OCI-LY1 (cell line): ENCODE measurements at regions not wholly inside any gene's neighbourhood (a gene's known extent, or its start where the extent isn't known, plus 50 kb on each side); places are given as distances from the start of the nearest gene placed in this dataset.
"Not testable (repeated sequence)": the region's sequence is repeated elsewhere in the genome, so short reads cannot be mapped to it uniquely, and the experiment has no call there.

ENCODE experiments used
- H2AFZ ChIP-seq: fragments of 200-600 bp; sonication (generic), shearing (Covaris generic); 2 replicates; pipeline ENCODE4 v1.6.0; 2014; ENCODE audit warnings: antibody characterized with exemption, mild to moderate bottlenecking, low read length
- H3F3A ChIP-seq: fragments of 200-600 bp; sonication (generic), shearing (Covaris generic); 2 replicates; pipeline ENCODE4 v1.6.0; 2014; ENCODE audit warnings: mild to moderate bottlenecking, antibody characterized with exemption, low read length, moderate library complexity; ENCODE audit not compliant: insufficient read depth
- H3K27ac ChIP-seq: fragments of 200-600 bp; sonication (generic); 2 replicates; pipeline ENCODE4 v1.5.1; 2014; ENCODE audit warnings: low read length, mixed run types, mild to moderate bottlenecking, low read depth; ENCODE audit not compliant: poor library complexity, severe bottlenecking
- H3K27me3 ChIP-seq: fragments of 200-600 bp; sonication (generic); 2 replicates; pipeline ENCODE4 v1.6.0; 2014; ENCODE audit warnings: antibody characterized with exemption, mild to moderate bottlenecking, low read length, moderate library complexity; ENCODE audit not compliant: insufficient read depth
- H3K36me3 ChIP-seq: fragments of 200-600 bp; sonication (generic); 2 replicates; pipeline ENCODE4 v1.6.1; 2014; ENCODE audit warnings: mild to moderate bottlenecking, antibody characterized with exemption, low read length, moderate library complexity, mixed read lengths; ENCODE audit not compliant: insufficient read depth
- H3K4me1 ChIP-seq: fragments of 200-600 bp; sonication (generic); 2 replicates; pipeline ENCODE4 v1.5.1; 2014; ENCODE audit warnings: mild to moderate bottlenecking, low read length, moderate library complexity; ENCODE audit not compliant: insufficient read depth, severe bottlenecking
- H3K4me2 ChIP-seq: fragments of 200-600 bp; sonication (generic), shearing (Covaris generic); 2 replicates; pipeline ENCODE4 v1.6.1; 2014; ENCODE audit warnings: low read length
- H3K4me3 ChIP-seq: fragments of 200-600 bp; sonication (generic); 2 replicates; pipeline ENCODE4 v1.5.1; 2014; ENCODE audit warnings: low read length, low read depth, mild to moderate bottlenecking, mixed read lengths; ENCODE audit not compliant: poor library complexity, severe bottlenecking
- H3K79me2 ChIP-seq: fragments of 200-600 bp; shearing (Covaris generic); 2 replicates; pipeline ENCODE4 v1.6.1; 2016; ENCODE audit warnings: mixed run types, low read length, mixed read lengths; ENCODE audit not compliant: insufficient read depth
- H3K9ac ChIP-seq: fragments of 200-600 bp; sonication (generic), shearing (Covaris generic); 2 replicates; pipeline ENCODE4 v1.6.1; 2014; ENCODE audit warnings: mild to moderate bottlenecking, low read length, mixed read lengths
- H3K9me2 ChIP-seq: fragments of 200-600 bp; sonication (generic), shearing (Covaris generic); 2 replicates; pipeline ENCODE4 v1.6.1; 2014; ENCODE audit warnings: low read depth, mild to moderate bottlenecking, low read length, mixed read lengths
- H3K9me3 ChIP-seq: fragments of 200-600 bp; shearing (Covaris generic); 2 replicates; pipeline ENCODE4 v1.6.1; 2014; ENCODE audit warnings: low read length, mixed read lengths
- H4K20me1 ChIP-seq: fragments of 200-600 bp; sonication (generic), shearing (Covaris generic); 2 replicates; pipeline ENCODE4 v1.6.0; 2016; ENCODE audit warnings: mild to moderate bottlenecking, low read length; ENCODE audit not compliant: insufficient read depth
- CTCF ChIP-seq: fragments of 200-600 bp; sonication (generic), shearing (Covaris generic); IDR thresholded peaks from 2 replicates; pipeline ENCODE4 v1.5.1; 2017; ENCODE audit warnings: mild to moderate bottlenecking, antibody characterized with exemption, low read length, moderate library complexity, mixed read lengths
- EZH2 ChIP-seq: fragments of 200-600 bp; sonication (generic), shearing (Covaris generic); IDR thresholded peaks from 2 replicates; pipeline ENCODE4 v1.8.0; 2017; ENCODE audit warnings: borderline replicate concordance, mixed run types, mild to moderate bottlenecking, antibody characterized with exemption, low read length, moderate library complexity, mixed read lengths

GRCh38 chr9:2279138-2279537 is 264.0 kb downstream of the SMARCA2 start:
- H2AFZ ChIP-seq, H3K4me2 ChIP-seq, H3K9ac ChIP-seq, H3K79me2 ChIP-seq, H3K9me2 ChIP-seq, H3K27me3 ChIP-seq, H3K36me3 ChIP-seq, H3K9me3 ChIP-seq, H3K4me1 ChIP-seq, H3K27ac ChIP-seq, H4K20me1 ChIP-seq, H3F3A ChIP-seq, H3K4me3 ChIP-seq: not testable (repeated sequence)

DNA sequence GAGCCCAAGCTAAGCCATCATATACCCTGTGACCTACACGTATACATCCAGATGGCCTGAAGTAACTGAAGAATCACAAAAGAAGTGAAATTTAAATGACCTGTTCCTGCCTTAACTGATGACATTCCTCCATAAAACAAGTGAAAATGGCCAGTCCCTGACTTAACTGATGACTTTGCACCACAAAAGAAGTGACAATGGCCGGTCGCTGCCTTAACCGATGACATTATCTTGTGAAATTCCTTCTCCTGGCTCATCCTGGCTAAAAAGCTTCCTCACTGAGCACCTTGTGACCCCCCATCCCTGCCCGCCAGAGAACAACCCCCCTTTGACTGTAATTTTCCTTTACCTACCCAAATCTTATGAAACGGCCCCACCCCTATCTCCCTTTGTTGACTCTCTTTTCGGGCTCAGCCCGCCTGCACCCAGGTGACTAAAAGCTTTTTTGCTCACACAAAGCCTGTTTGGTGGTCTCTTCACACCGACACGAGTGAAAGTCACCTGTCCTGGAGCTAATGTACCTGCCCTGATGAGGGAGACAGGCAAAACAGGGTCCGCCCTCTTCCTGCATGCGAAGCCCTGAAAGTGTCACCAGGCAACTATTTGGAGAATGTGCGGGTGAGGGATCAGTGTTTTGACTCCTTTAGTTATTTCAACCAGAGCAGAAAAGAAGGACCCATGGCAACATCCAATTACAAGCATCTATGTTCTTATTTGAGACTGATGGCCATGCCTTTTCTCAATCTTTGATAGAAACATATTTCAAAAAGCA is 266.1 kb downstream of the SMARCA2 start:
- no peaks in the 10 kb centered on the region for H3K36me3 ChIP-seq
- no peaks in the 10 kb centered on the region for H4K20me1 ChIP-seq
- no peaks in the 10 kb centered on the region for H3K79me2 ChIP-seq
- H2AFZ ChIP-seq = no peak overlapping the region
- H3K9me3 ChIP-seq = no peaks in the 10 kb centered on the region
- H3F3A ChIP-seq = no peaks in the 10 kb centered on the region
- no peak overlapping the region for H3K27ac ChIP-seq
- TF ChIP-seq EZH2 = no peak
- TF ChIP-seq CTCF = no peak
- no peaks in the 10 kb centered on the region for H3K9me2 ChIP-seq
- H3K9ac ChIP-seq = no peak overlapping the region
- H3K4me1 ChIP-seq = peaks cover 11% of the 10 kb centered on the region
- no peaks in the 10 kb centered on the region for H3K27me3 ChIP-seq
- H3K4me2 ChIP-seq = no peak overlapping the region
- H3K4me3 ChIP-seq = no peak overlapping the region

DNA sequence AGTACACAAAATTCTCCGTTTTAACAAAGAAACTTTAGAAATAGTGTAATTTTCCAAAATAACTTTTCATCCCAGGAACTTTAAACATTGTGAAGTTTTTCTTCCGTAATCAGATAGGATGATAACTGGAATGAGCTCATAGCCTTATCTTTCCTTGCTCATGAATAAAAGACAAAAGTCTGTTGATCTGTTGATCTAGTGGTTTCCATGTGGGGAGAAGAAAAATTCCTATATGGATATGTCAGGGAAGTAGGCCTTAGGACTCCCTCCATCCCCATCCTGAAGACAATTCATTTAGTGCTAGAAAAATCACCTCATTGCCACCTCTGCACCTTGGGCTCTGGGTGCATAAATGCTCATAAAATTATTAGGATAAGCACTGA is 266.6 kb downstream of the SMARCA2 start:
- H3K4me2 ChIP-seq = no peak overlapping the region
- H3K27me3 ChIP-seq = no peaks in the 10 kb centered on the region
- no peaks in the 10 kb centered on the region for H3F3A ChIP-seq
- H3K27ac ChIP-seq = no peak overlapping the region
- H3K4me1 ChIP-seq = peaks cover 14% of the 10 kb centered on the region
- H3K79me2 ChIP-seq = no peaks in the 10 kb centered on the region
- no peaks in the 10 kb centered on the region for H3K9me3 ChIP-seq
- H3K4me3 ChIP-seq = no peak overlapping the region
- H2AFZ ChIP-seq = no peak overlapping the region
- TF ChIP-seq EZH2 = no peak
- no peak for TF ChIP-seq CTCF
- H3K9me2 ChIP-seq = no peaks in the 10 kb centered on the region
- H4K20me1 ChIP-seq = no peaks in the 10 kb centered on the region
- H3K36me3 ChIP-seq = no peaks in the 10 kb centered on the region
- no peak overlapping the region for H3K9ac ChIP-seq

DNA sequence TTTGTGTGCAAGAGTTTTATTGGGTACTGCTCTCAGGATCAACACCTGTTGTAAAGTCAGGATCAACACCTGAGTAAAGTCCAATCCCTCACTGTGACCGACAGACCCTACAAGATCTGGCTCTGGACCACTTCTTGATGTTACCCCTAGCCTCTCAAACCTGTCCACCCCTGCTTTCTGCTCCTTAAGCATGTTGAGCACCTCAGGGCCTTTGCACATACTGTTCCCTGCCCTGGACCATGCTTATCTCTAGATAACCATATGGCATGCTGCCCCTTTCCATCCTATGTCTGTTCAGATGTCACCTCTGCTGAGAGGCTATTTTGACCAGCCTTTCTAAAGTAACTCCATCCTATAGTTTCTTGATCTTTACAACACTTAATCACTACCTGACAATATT is 269.6 kb downstream of the SMARCA2 start:
- Histone ChIP-seq H4K20me1 (no peaks in the 10 kb centered on the region), H2AFZ (no peak overlapping the region), H3K27ac (no peak overlapping the region), H3K4me2 (no peak overlapping the region), H3K79me2 (no peaks in the 10 kb centered on the region), H3F3A (no peaks in the 10 kb centered on the region), H3K27me3 (no peaks in the 10 kb centered on the region), H3K9me3 (no peaks in the 10 kb centered on the region), H3K4me1 (peaks cover 38% of the 10 kb centered on the region), H3K9me2 (no peaks in the 10 kb centered on the region), H3K9ac (no peak overlapping the region), H3K36me3 (no peaks in the 10 kb centered on the region), H3K4me3 (no peak overlapping the region)
- TF ChIP-seq CTCF (no peak), EZH2 (no peak)
